ENCODE measurements at regions not wholly inside any gene's neighbourhood (a gene's known extent, or its start where the extent isn't known, plus 50 kb on each side); places are given as distances from the start of the nearest gene placed in this dataset.

DNA sequence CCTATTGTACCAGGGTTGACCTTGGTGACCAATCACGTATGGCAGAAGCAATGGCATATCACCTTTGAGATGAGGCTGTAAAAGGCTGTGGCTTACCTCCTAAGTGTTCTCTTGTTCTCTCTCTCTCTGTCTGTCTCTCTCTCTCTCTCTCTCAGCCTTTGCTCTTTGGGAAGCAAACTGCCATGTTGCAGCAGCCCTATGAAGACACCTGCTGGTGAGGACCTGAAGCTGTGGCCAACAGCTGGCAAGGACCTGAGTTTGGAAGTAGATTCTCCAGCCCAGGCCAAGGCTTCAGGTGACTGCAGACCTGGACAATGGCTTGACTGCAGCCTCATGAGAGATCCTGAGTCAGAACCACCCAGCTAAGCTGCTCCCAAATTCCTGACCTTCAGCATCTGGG lies 161.4 kb downstream of the GPAM start:
- Histone ChIP-seq H3K4me1 (no peaks in the 10 kb centered on the region), H3K9me3 (no peaks in the 10 kb centered on the region), H3K27me3 (ENCODE audit: insufficient read depth in 3 of 3, low read length in 2 of 3) (no peaks in the 10 kb centered on the region), H3K4me3 (no peak overlapping the region), H3K27ac (no peak overlapping the region), H3K36me3 (ENCODE audit: insufficient read depth in 1 of 2, low read depth in 1 of 2) (no peaks in the 10 kb centered on the region)
- DNase-seq (no peak), ATAC-seq (no peak)
- TF ChIP-seq, protein P1, sequence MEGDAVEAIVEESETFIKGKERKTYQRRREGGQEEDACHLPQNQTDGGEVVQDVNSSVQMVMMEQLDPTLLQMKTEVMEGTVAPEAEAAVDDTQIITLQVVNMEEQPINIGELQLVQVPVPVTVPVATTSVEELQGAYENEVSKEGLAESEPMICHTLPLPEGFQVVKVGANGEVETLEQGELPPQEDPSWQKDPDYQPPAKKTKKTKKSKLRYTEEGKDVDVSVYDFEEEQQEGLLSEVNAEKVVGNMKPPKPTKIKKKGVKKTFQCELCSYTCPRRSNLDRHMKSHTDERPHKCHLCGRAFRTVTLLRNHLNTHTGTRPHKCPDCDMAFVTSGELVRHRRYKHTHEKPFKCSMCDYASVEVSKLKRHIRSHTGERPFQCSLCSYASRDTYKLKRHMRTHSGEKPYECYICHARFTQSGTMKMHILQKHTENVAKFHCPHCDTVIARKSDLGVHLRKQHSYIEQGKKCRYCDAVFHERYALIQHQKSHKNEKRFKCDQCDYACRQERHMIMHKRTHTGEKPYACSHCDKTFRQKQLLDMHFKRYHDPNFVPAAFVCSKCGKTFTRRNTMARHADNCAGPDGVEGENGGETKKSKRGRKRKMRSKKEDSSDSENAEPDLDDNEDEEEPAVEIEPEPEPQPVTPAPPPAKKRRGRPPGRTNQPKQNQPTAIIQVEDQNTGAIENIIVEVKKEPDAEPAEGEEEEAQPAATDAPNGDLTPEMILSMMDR (IDR thresholded peaks at IDR 0.05), result no peak
- intact Hi-C loops (cut with DNase I), result no loop called here
- 30 to 53% (median 33%) methylated on average over 1 of the region's 1 CpG for WGBS, 3 donors

DNA sequence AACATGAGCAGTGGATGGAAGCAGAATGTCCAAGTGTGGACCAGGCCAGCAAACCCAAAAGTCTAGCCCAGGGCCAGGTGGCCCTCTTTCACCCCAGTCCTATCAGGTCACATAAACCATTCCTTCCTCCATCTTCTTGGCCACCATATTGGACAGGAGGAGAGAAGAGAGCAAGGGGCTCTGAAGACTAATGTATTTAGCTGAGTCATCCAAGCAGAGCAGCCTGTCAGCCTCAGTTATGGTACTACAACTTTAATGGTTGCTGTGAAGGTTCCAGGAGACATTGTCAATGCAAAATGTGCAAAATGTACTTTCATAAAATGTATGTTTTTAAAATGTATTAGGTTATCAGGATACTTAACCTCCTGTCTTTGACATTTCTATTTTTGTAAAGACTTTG lies 159.5 kb downstream of the GPAM start:
- no peaks in the 10 kb centered on the region for H3K36me3 ChIP-seq (ENCODE audit: insufficient read depth in 1 of 2, low read depth in 1 of 2)
- no peaks in the 10 kb centered on the region for H3K9me3 ChIP-seq
- ATAC-seq (no peak), DNase-seq (no peak)
- no peak overlapping the region for H3K27ac ChIP-seq
- no peaks in the 10 kb centered on the region for H3K4me1 ChIP-seq
- H3K27me3 ChIP-seq (ENCODE audit: insufficient read depth in 3 of 3, low read length in 2 of 3), result no peaks in the 10 kb centered on the region
- TF ChIP-seq, protein P1 (IDR thresholded peaks at IDR 0.05), result no peak
- intact Hi-C loops (cut with DNase I), result no loop called here
- H3K4me3 ChIP-seq, result no peak overlapping the region

DNA sequence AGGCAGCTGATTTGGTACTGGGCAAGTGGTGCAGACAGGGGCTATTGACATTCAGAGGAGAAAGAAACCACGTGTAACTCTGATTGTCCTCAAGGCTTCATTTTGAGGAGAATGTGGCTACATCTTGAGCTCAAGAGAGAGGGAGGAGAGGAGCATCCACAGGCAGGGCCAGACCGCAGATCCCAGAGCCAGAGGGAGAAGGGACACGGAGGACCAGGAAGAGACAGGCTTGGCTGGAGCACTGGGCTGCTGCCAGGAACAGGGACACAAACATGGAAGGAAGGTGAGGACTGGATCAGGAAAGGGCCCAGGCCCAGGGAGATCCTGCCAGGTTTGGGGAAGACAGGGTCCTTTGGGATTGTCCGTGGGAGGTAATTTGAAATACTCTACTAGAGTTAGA lies 158.3 kb downstream of the GPAM start:
- H3K4me1 ChIP-seq, result no peaks in the 10 kb centered on the region
- intact Hi-C loops (cut with DNase I), result no loop called here
- no peaks in the 10 kb centered on the region for H3K36me3 ChIP-seq (ENCODE audit: insufficient read depth in 1 of 2, low read depth in 1 of 2)
- H3K27me3 ChIP-seq (ENCODE audit: insufficient read depth in 3 of 3, low read length in 2 of 3), result no peaks in the 10 kb centered on the region
- H3K27ac ChIP-seq, result no peak overlapping the region
- WGBS, 3 donors, result 70 to 76% (median 73%) methylated on average over 4 of the region's 4 CpGs
- peaks cover 7% of the 10 kb centered on the region for H3K9me3 ChIP-seq
- no peak for ATAC-seq
- H3K4me3 ChIP-seq, result no peak overlapping the region
- TF ChIP-seq, protein P1 (IDR thresholded peaks at IDR 0.05), result no peak
- DNase-seq, result no peak

DNA sequence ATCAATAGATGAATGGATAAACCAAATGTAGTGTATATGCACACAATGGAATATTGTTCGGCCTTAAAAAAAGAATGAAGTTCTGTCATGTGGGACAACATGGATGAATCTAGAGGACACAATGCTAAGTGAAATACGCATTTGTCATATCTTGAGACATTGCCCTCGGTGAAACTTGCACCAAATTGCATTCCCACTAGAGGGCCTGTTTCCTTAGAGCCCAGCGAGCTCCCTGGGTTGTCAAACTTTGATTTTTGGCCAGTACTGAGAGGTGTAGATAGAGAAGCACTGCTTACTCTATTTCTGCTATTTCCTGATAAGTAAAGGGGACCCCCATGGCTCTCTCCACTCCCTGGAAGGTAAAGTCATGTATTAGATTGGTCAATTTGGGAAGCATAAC lies 157.1 kb downstream of the GPAM start:
- WGBS, 3 donors, result 65 to 77% (median 67%) methylated on average over 4 of the region's 4 CpGs
- intact Hi-C loops (cut with DNase I), result no loop called here
- H3K27ac ChIP-seq, result no peak overlapping the region
- ATAC-seq (no peak), DNase-seq (no peak)
- H3K4me3 ChIP-seq, result no peak overlapping the region
- H3K4me1 ChIP-seq, result no peaks in the 10 kb centered on the region
- peaks cover 8% of the 10 kb centered on the region for H3K9me3 ChIP-seq
- H3K27me3 ChIP-seq (ENCODE audit: insufficient read depth in 3 of 3, low read length in 2 of 3), result no peaks in the 10 kb centered on the region
- TF ChIP-seq, protein P1 (IDR thresholded peaks at IDR 0.05), result no peak
- H3K36me3 ChIP-seq (ENCODE audit: insufficient read depth in 1 of 2, low read depth in 1 of 2), result no peaks in the 10 kb centered on the region

DNA sequence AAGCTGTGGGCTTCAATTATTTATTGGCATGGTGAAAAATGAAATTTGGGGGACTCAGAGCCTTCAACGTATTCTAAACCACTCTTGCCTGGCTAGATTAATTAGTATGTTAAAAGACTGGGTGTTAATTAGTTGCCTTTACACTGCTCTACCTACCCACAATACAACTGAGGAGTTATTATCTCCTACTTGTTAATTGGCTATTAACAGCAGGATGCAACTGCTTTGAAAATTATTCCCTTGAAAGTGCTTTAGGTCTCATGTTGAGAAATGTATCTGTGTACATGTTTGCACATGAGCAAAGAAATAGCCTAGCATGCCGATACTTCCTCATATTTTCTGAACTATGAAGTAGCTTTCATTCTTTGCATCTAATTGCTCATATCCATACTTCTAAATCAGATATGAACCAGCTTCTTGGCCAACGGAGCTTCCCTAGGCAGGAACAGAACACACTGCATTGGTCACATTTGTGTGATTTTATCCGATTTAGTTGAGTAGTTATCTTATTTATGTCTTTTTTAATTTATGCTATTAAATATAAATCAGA lies 155.8 kb downstream of the GPAM start:
- no peak for ATAC-seq
- H3K4me3 ChIP-seq, result no peak overlapping the region
- peaks cover 8% of the 10 kb centered on the region for H3K9me3 ChIP-seq
- no peak for DNase-seq
- intact Hi-C loops (cut with DNase I), result no loop called here
- no peak overlapping the region for H3K27ac ChIP-seq
- no peaks in the 10 kb centered on the region for H3K4me1 ChIP-seq
- H3K36me3 ChIP-seq (ENCODE audit: insufficient read depth in 1 of 2, low read depth in 1 of 2), result no peaks in the 10 kb centered on the region
- TF ChIP-seq, protein P1 (IDR thresholded peaks at IDR 0.05), result no peak
- WGBS, 3 donors, result 67 to 78% (median 74%) methylated on average over 4 of the region's 4 CpGs
- no peaks in the 10 kb centered on the region for H3K27me3 ChIP-seq (ENCODE audit: insufficient read depth in 3 of 3, low read length in 2 of 3)
